HG03520 (cell line): ENCODE measurements at regions not wholly inside any gene's neighbourhood (a gene's known extent, or its start where the extent isn't known, plus 50 kb on each side); places are given as distances from the start of the nearest gene placed in this dataset.

Experiments
- ATAC-seq: cut with Tn5 transposase; IDR thresholded peaks from one replicate; pipeline ENCODE4 v1.9.1; 2021; ENCODE audit warnings: mild to moderate bottlenecking, moderate library complexity; ENCODE audit not compliant: unreplicated experiment

GRCh38 chr4:188534297-188534696 lies 395.1 kb downstream of the TRIML1 start:
- ATAC-seq: no peak

GRCh38 chr4:188534917-188535316 lies 395.7 kb downstream of the TRIML1 start:
- ATAC-seq: no peak

- ATAC-seq: no peak
Measured at GRCh38 chr4:188536826-188537225, 397.6 kb downstream of the TRIML1 start.

- no peak for ATAC-seq
Measured at GRCh38 chr4:188550296-188550695, 411.1 kb downstream of the TRIML1 start.

- ATAC-seq: no peak
Measured at GRCh38 chr4:188551156-188551555, 411.9 kb downstream of the TRIML1 start.

GRCh38 chr4:188552741-188553275 lies 413.6 kb downstream of the TRIML1 start:
- no peak for ATAC-seq

- ATAC-seq: no peak
Measured at GRCh38 chr4:188554413-188554812, 415.2 kb downstream of the TRIML1 start.

- no peak for ATAC-seq
Measured at GRCh38 chr4:188573104-188573503, 433.9 kb downstream of the TRIML1 start.

- no peak for ATAC-seq
Measured at GRCh38 chr4:188578657-188579056, 439.4 kb downstream of the TRIML1 start.

GRCh38 chr4:188596021-188596420 lies 456.8 kb downstream of the TRIML1 start:
- no peak for ATAC-seq

GRCh38 chr4:188603646-188604045 lies 464.4 kb downstream of the TRIML1 start:
- ATAC-seq: no peak

- no peak for ATAC-seq
Measured at GRCh38 chr4:188606635-188607034, 467.4 kb downstream of the TRIML1 start.

GRCh38 chr4:188611143-188611542 lies 471.9 kb downstream of the TRIML1 start:
- no peak for ATAC-seq

GRCh38 chr4:188612659-188613058 lies 473.4 kb downstream of the TRIML1 start:
- ATAC-seq: no peak

GRCh38 chr4:188613976-188614375 lies 474.7 kb downstream of the TRIML1 start:
- ATAC-seq: no peak

- no peak for ATAC-seq
Measured at GRCh38 chr4:188619456-188620149, 480.4 kb downstream of the TRIML1 start.

- ATAC-seq: no peak
Measured at GRCh38 chr4:188620608-188621007, 481.4 kb downstream of the TRIML1 start.

GRCh38 chr4:188623314-188623854 lies 484.1 kb downstream of the TRIML1 start:
- ATAC-seq: no peak

GRCh38 chr4:188624370-188624769 lies 485.1 kb downstream of the TRIML1 start:
- ATAC-seq: no peak

- ATAC-seq: no peak
Measured at GRCh38 chr4:188627892-188628291, 488.7 kb downstream of the TRIML1 start.

- no peak for ATAC-seq
Measured at GRCh38 chr4:188639479-188640100, 500.3 kb downstream of the TRIML1 start.

- no peak for ATAC-seq
Measured at GRCh38 chr4:188647820-188648370, 508.7 kb downstream of the TRIML1 start.
